ENCODE measurements at regions not wholly inside any gene's neighbourhood (a gene's known extent, or its start where the extent isn't known, plus 50 kb on each side); places are given as distances from the start of the nearest gene placed in this dataset.

GRCh38 chr5:175388531-175388930 lies 55.5 kb downstream of the DRD1 start:
- no peak for DNase-seq

DNA sequence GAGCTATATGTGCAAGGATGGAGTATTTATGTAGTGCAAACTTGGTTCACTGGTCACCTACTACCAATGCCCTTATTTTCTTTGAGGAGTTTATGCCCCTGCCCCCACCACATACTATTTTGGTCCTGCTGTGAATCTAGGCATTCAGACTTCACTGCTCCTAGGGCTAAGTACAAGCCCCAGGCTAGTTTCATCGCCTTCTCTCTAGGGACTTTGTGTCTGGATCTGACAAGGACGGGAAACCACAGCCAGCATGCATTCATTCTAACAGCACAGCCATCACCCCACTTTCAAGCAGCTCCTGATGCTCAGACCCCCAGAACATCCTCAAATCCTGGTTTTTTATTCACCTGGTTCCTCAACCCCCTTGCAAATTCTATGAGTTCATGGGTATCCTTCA lies 56.8 kb downstream of the DRD1 start:
- no peak for DNase-seq

GRCh38 chr5:175386526-175386925 lies 57.5 kb downstream of the DRD1 start:
- DNase-seq: no peak

DNA sequence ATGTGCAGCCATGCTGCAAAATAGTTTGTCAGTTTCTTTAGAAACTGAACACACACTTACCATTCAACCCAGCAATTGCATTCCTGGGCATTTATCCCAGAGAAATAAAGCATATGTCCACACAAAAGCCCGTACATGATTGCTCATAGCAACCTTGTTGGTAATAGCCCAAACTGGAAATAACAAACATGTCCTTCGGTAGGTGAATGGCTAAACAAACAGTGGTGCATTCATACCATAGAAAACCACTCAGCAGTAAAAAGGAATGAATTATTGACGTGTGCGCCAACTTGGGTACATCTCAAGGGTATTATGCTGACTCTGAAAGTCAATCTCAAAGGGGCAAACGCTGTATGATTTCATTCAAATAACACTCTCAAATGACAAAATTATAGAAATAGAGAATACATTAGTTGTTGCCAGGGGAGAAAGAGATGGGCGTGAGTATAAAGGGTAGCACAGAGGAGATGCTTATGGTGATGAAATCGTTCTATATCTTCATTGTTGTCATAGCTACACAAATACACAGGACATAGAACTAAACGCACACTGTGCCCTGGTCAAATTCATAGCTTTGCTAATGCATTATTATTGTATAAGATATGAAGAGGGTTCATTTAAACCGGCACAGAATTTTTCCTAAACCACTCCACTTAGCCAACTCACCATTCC lies 58.2 kb downstream of the DRD1 start:
- DNase-seq: no peak

DNA sequence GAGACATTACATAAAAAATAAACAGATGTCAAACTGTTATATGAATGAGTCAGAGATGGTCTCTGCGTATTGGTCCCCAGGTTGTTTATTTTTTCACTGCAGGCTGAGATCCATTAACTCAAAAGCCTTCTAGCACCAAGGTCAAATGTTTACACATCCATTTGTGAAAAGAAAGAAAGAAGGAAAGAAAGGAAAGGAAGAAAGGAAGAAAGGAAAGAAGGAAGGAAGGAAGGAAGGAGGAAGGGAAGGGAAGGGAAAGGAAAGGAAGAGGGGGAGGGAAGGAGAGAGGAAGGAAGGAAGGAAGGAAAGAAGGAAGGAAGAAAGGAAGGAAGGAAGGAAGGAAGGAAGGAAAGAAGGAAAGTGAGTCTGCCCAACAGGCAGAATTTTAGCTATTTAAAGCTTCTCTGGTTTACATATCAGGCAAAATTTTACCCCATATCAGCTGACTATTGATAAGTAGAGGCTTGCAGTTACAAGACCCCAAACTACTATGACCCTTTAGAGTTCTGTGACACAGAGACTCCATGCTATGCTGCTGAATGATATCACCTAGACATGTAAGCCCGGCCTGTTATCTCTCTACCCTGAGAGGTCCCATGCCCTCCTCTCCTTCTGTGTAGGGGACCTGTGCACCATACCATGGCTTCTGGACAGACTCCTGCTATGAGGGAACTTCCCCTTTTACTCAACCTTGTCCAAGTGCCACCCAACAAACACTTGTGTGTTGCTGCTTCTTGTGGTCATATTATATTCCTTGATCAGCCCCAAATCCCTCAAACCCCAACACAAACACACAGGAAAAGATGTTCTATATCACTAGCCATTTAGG lies 59.0 kb downstream of the DRD1 start:
- no peak for DNase-seq

DNA sequence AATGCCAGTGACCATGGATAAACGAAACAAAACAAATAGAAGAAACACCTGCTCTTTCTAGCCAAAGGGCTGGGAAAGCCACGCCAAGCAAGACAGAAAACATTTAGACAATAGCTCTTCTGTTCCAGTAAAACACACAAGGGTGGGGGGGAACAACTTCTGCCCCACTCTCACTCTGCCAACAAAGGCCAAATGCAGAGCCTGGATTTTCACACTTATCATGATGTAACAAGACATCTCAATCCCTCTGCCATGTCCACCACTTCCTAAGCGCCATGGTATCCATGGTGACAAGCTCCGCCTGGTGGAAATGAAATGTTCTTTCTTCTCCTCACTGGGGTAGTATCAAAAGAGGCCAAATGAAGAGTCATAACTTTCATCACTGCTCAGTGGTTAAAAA lies 60.6 kb downstream of the DRD1 start:
- no peak for DNase-seq

DNA sequence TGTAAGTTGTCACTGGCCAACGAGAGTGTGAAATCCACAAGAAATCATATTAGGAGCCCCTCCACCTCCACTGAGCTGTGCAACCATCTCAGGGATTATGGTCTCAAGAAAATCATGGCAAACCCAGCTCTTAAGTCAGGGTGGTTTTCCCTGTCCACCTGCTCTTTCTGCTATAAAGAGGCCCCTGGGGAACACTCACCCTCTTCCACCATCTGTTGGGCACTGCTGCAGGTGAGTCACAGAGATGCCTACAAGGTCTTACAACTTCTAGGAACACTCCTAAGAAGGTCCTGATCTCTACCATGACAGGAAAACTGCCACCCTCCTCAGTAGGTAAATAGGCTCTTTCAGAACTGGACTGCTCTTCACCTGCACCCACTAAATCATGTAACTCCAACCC lies 61.8 kb downstream of the DRD1 start:
- no peak for DNase-seq

DNA sequence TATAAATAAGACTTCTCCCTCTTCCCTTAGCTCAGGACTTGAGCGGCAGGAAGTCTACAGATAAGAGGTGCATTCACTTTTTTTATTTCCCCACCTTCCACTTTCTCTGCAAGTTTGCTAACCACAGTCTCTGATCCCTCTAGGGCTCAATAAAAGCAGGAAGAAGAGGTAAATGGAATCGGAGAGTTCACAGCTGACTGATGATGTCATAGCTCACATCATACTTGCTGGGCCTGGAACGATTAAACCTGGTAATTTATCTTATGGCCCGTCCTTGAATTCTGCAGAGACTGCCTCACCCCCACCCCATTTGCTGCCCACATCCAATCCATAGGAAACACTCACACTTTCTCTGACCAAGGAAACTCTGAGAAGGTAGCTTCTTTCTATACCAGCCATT lies 62.9 kb downstream of the DRD1 start:
- no peak for DNase-seq

DNA sequence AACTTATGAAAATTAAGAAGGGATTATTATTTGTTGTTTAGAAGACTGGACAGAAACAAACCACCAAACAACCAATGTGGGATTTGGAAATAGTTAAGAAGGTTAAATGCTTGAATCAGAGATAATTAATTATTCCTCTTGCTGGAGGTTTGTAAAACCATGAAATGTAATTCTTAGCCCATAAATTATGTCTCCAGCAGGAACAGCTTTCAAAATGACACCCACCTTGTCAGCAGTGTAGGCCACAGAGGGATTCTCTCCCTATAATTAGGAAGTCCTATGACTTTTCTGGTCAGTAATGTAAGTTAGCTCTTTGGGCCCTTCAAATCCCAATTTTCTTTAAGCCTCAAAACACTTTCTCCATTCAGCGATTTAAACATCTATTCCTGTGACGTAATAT lies 63.3 kb downstream of the DRD1 start:
- no peak for DNase-seq

GRCh38 chr5:175379867-175380266 lies 64.1 kb downstream of the DRD1 start:
- no peak for DNase-seq

DNA sequence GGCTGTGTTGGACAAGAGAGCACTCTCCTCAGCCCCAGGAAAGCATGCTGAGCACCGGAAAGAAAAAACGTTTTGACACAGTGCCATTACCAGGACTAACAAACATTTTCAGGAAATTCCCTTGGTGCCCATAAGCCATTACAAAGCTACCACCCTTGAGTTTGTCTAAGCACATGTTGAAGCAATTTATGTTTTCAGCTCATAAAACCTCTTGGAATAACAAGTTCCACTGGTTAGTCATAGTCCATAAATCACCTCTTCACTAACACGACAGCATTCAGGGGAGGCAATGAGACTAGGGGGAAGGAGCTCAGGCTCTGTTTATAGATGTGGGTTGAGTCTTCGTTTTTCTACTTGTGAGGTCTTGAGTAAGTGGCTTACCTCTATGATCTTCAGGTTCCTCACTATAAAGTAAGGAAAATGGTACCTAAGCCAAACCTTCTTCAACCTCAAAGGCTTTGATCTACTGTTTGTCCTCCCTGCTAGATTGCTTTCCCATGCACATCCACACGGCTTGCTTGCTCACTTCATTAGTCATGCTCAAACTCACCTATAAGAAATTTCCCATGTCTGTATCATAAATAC lies 65.4 kb downstream of the DRD1 start:
- DNase-seq: no peak

DNA sequence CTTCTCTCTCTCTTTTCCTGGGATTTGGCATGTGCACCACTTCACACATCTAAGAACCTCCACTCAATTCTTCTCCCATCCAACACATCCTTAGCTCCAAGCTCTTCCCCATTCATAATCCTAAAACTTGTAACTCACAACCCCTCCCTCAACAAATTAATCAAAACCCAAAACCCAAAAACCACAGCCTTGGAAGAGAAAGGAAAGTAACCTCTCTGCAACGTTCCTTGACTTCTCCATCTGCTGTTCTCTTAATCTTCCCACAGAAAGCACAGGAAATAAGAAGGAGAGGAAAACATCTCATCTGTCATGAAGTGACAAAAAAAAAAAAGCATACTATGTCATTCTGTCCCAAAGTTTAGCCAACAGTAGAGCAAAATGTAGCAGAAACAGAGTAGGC lies 66.2 kb downstream of the DRD1 start:
- DNase-seq: no peak

GRCh38 chr5:175374166-175374875 lies 69.7 kb downstream of the DRD1 start:
- DNase-seq: no peak

- no peak for DNase-seq
These were observed 78.1 kb downstream of the DRD1 start for GRCh38 chr5:175365866-175366265.

GRCh38 chr5:175363300-175363699 lies 80.7 kb downstream of the DRD1 start:
- DNase-seq: no peak

GRCh38 chr5:175357995-175358394 lies 86.0 kb downstream of the DRD1 start:
- DNase-seq: no peak

DNA sequence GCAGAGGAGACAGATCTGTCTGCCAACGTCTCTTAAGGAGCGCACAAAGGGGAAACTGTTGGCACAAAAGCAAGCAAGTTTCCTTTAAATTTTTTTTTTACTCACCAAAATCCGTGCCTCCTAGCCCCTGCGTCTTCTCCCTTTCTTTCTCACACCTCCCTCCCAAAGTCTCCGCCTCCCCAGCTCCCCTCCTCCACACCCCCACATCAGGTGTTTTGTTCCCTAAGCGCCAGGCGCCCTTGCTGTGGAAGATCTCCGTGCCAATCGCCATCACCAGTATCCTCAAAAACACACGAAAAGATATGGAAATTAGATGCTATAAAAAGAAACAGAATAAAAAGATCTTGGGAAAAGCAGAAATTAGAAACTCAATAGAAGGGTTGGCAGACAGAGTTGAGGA lies 87.6 kb downstream of the DRD1 start:
- DNase-seq: no peak

- no peak for DNase-seq
These were observed 89.0 kb downstream of the DRD1 start for GRCh38 chr5:175354964-175355363.

DNA sequence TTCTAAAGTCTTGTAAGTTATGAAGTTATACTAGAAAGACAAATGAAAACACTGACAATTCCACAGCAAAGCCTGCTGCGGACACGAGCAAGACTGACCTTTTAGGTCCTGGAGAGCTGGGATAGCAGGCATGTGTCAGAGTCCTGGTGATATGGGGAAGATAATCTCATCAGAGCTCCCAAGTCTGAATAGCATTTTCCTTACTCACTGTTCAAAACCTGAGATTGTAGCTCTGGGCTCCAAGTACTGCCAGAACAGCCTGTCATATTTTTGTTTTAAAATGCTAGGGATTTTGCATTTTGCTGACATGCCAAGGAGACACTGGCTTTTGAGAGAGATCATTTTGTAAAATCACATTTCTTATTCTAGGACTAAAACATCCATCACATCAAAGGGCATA lies 90.1 kb downstream of the DRD1 start:
- DNase-seq: no peak

GRCh38 chr5:175351897-175352590 lies 91.9 kb downstream of the DRD1 start:
- DNase-seq: no peak

DNA sequence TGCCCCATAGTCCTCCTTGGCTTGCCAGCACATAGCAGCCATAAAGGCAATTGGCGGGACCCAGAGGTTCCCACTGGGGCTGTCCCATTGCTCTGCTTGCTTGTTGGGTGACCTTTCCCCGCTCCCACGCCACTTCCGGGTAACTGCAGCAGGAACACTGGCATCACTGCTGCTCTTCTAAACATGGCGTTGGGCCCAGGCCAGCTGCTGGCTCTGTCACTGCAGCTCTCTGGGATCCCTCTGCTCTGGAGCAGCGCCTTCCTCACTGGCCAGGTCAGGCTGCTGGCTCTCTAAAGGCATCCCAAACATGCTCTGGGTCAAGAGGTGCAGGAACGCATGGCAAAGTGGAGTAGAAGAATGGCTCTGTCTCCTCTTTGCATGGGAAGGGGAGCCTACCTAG lies 92.9 kb downstream of the DRD1 start:
- no peak for DNase-seq

GRCh38 chr5:175347931-175348330 lies 96.1 kb downstream of the DRD1 start:
- no peak for DNase-seq

DNA sequence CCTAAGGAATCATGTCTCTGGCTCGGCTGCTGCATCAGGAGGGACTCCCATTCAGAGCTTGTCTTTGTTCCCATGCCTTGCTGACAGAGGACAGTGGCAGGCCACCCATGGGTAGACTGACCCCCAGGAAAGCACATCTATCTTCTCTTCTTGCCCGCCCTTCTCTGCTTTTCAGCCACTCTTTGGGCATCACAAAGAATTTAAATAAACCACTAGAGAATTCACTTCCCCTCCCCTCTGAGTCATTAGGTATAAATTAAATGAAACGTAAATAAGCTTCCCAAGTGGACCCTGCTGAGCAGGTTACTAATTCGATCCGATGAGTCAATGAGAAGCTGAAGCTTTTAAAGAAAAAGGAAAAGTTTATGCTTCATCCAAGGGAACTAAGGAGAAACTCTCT lies 97.0 kb downstream of the DRD1 start:
- no peak for DNase-seq

Measured in stimulated activated CD4-positive, alpha-beta T cell treated with anti-CD3 and anti-CD28 coated beads, Interleukin-4, amount 100 ng/mL, for 1 hour (primary cell).